HFF-Myc (cell line): ENCODE measurements at regions not wholly inside any gene's neighbourhood (a gene's known extent, or its start where the extent isn't known, plus 50 kb on each side); places are given as distances from the start of the nearest gene placed in this dataset.

Experiments used
- DNase-seq: peaks from one replicate; pipeline ENCODE4 v3.0.0-alpha.2; 2011; ENCODE audit warnings: low read depth; ENCODE audit errors: extremely low read depth
- H3K4me3 ChIP-seq: replicated peaks from 2 replicates; pipeline ENCODE4 v1.5.1; 2011; ENCODE audit warnings: low read depth, mild to moderate bottlenecking, control low read depth, low read length
- TF ChIP-seq, protein P1 (sequence below): IDR thresholded peaks from 2 replicates; pipeline ENCODE4 v1.5.1; 2012; ENCODE audit warnings: mild to moderate bottlenecking, low read depth, low read length, control low read depth; ENCODE audit errors: missing control alignments

DNA sequence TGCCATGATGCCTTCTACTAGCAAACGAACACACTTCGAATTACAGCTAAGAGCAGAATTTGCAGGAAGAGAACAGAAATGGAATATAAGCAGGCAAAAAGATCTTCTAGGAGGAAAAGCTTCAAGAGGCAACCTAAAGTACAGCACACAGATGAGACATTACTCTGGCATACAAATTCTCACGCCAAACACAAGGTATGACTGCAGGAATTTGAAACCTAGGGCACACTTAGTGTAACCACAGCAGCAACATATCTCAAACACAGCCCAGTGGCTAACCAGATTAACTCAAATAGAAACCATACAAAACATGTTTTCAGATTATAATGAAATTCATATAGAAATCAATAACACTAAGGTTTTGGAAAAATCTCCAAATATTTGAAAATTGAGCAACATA lies 481.0 kb upstream of the RGMB start:
- no peak overlapping the region for H3K4me3 ChIP-seq
- TF ChIP-seq, protein P1, sequence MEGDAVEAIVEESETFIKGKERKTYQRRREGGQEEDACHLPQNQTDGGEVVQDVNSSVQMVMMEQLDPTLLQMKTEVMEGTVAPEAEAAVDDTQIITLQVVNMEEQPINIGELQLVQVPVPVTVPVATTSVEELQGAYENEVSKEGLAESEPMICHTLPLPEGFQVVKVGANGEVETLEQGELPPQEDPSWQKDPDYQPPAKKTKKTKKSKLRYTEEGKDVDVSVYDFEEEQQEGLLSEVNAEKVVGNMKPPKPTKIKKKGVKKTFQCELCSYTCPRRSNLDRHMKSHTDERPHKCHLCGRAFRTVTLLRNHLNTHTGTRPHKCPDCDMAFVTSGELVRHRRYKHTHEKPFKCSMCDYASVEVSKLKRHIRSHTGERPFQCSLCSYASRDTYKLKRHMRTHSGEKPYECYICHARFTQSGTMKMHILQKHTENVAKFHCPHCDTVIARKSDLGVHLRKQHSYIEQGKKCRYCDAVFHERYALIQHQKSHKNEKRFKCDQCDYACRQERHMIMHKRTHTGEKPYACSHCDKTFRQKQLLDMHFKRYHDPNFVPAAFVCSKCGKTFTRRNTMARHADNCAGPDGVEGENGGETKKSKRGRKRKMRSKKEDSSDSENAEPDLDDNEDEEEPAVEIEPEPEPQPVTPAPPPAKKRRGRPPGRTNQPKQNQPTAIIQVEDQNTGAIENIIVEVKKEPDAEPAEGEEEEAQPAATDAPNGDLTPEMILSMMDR = no peak
- DNase-seq = no peak

DNA sequence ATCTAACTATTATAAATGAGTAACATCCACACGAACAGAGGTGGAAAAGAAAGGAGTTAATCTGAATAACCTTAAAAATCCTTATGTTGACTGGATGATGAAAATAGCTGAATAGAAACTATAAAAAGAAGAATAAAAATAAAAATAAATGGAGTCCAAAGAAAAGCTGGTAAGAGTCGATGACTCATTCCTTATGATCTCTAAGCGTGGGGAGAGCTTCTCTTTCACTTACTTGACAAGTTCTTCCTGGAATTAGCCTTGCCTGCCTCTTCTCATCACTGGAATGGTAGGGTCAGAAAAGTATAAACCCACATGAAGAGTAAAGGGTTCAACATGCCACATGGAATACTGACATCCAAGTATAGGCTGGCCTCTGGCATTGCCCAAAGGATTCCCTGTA lies 477.0 kb upstream of the RGMB start:
- no peak overlapping the region for H3K4me3 ChIP-seq
- TF ChIP-seq, protein P1 = no peak
- no peak for DNase-seq

DNA sequence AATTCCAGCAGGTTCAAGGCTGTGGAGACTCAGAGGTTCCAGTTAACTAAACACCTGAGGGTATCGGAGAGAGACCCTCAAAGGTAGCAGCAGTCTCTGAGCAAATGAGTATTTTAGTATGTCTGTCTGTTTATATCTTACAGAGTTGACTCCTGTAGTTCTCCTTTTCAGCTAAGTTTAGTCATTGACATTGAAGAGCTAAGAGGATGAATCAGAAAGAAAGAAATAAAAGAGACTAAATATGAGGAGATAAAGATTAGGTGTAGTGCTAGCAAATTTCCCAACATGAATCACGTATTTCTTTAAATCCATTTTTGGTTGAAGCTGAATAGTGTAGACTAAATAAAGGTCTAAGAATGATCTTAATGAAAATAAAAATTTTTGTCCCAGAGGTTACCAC lies 474.0 kb upstream of the RGMB start:
- no peak overlapping the region for H3K4me3 ChIP-seq
- no peak for DNase-seq
- TF ChIP-seq, protein P1 = no peak

DNA sequence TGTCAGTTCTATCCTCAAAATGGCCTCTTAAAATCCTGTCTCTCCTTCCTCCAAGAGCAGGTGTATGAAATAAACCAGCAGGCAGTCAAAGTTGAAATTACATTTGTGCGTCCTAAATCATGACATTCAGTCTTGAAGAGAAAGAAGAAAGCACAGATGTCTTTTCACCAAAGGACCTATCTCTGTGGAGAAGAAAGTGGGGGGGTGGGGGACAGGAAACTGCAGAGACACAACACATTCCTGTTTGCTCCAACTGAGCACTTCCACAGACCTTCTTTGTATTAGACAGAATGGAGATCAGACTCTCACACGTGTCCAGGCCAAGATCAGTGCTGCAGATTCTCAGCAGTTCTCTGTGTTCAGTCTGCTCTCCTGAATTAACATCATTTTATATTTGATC lies 471.9 kb upstream of the RGMB start:
- TF ChIP-seq, protein P1 = no peak
- DNase-seq = no peak
- H3K4me3 ChIP-seq = no peak overlapping the region

DNA sequence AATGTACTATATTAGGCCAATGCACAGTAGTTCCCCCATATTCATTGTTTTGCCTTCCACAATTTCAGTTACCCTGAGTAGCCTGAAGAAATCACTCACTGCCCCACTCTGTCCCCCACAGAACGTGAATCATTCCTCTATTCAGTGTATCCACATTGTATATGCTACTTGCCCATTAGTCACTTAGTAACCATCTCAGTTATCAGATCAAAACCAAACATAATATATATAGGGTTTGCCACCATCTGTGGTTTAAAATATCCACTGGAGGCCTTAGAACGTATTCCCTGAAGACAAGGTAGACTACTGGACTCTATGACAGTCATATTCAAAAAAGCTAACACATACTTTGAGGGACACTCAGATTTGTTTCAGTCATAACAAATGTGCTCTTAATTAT lies 465.7 kb upstream of the RGMB start:
- no peak overlapping the region for H3K4me3 ChIP-seq
- TF ChIP-seq, protein P1 = no peak
- no peak for DNase-seq

DNA sequence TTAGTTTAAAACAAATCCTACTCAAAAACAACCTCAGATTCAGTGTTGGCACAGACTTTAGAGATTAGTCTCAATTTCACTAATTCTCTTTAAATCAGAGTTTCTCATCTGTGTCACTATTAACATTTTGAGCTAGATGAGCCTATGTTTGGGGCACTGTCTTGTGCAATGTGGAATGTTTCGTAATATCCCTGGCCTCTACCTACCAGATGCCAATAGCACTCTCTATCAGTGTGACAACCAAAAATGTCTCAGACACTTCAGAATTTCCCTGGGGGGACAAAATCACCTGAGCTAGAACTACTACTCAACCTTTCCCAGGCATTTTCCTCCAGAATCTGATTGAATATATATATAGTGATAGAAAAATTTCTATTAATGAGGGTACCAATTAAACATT lies 465.2 kb upstream of the RGMB start:
- no peak overlapping the region for H3K4me3 ChIP-seq
- DNase-seq = no peak
- TF ChIP-seq, protein P1 = no peak

DNA sequence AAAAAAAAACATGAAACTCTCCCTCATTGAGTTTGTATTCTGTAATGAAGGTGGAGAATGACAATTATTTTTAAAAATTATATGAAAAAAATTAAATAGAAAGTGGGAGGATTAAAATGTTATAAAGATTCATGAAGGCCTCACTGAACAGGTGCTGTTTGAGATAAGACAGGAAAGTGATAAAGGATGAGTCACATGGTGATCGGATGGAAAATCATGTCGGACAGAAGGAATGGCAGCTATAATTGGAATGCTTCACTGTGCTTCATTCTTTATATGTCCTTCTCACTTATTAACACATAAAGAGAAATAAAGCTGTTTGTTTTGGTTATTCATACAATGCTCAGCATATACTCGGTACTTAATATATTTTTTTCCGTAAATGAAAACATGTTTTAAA lies 464.5 kb upstream of the RGMB start:
- H3K4me3 ChIP-seq = peak overlapping the region; percentile 21; the same call in 1 of the 2 replicates
- TF ChIP-seq, protein P1 = no peak
- no peak for DNase-seq
